SJCRH30 (cell line): ENCODE measurements at regions not wholly inside any gene's neighbourhood (a gene's known extent, or its start where the extent isn't known, plus 50 kb on each side); places are given as distances from the start of the nearest gene placed in this dataset.
A peak's percentile ranks its signal among the peaks of the same experiment; 100 is the strongest.

ENCODE experiments used
- DNase-seq, 2 experiments: peaks; one replicate each; pipeline ENCODE4 v3.0.0-alpha.2; 2015 to 2020
- H3K27ac ChIP-seq: fragments of 250-450 bp; sonication (Bioruptor Pico); 2 replicates; pipeline ENCODE4 v1.5.1; 2020; ENCODE audit warnings: mild to moderate bottlenecking, moderate library complexity
- H3K27me3 ChIP-seq: fragments of 250-450 bp; sonication (Bioruptor Pico); 2 replicates; pipeline ENCODE4 v1.5.1; 2020; ENCODE audit warnings: mild to moderate bottlenecking, moderate library complexity
- H3K36me3 ChIP-seq: fragments of 250-450 bp; sonication (Bioruptor Pico); 2 replicates; pipeline ENCODE4 v1.5.1; 2020; ENCODE audit warnings: mild to moderate bottlenecking, moderate library complexity
- H3K4me1 ChIP-seq: fragments of 250-450 bp; sonication (Bioruptor Pico); 2 replicates; pipeline ENCODE4 v1.5.1; 2020; ENCODE audit warnings: mild to moderate bottlenecking, moderate library complexity
- H3K4me3 ChIP-seq: fragments of 250-450 bp; sonication (Bioruptor Pico); 2 replicates; pipeline ENCODE4 v1.5.1; 2020; ENCODE audit warnings: mild to moderate bottlenecking, moderate library complexity
- H3K9me3 ChIP-seq: fragments of 250-450 bp; sonication (Bioruptor Pico); replicated peaks from 2 replicates; pipeline ENCODE4 v1.5.1; 2020; ENCODE audit warnings: mild to moderate bottlenecking, moderate library complexity

- H3K9me3 ChIP-seq = no peaks in the 10 kb centered on the region
- H3K27ac ChIP-seq = no peak overlapping the region
- no peak overlapping the region for H3K4me3 ChIP-seq
- H3K36me3 ChIP-seq = no peaks in the 10 kb centered on the region
- H3K4me1 ChIP-seq = no peaks in the 10 kb centered on the region
- H3K27me3 ChIP-seq = no peaks in the 10 kb centered on the region
- DNase-seq = no peak
Observed at GRCh38 chr4:107130157-107130556, 94.0 kb upstream of the DKK2 start.

GRCh38 chr4:107129611-107130010, 93.5 kb upstream of the DKK2 start:
- no peaks in the 10 kb centered on the region for H3K27me3 ChIP-seq
- DNase-seq = no peak
- H3K4me1 ChIP-seq = no peaks in the 10 kb centered on the region
- H3K27ac ChIP-seq = no peak overlapping the region
- no peak overlapping the region for H3K4me3 ChIP-seq
- H3K9me3 ChIP-seq = no peaks in the 10 kb centered on the region
- no peaks in the 10 kb centered on the region for H3K36me3 ChIP-seq

- Histone ChIP-seq H3K4me3 (no peak overlapping the region), H3K4me1 (no peaks in the 10 kb centered on the region), H3K27me3 (no peaks in the 10 kb centered on the region), H3K27ac (no peak overlapping the region), H3K36me3 (no peaks in the 10 kb centered on the region), H3K9me3 (no peaks in the 10 kb centered on the region)
- DNase-seq = no peak
Observed at GRCh38 chr4:107129076-107129475, 93.0 kb upstream of the DKK2 start.

- DNase-seq = no peak
Observed at GRCh38 chr4:107128116-107128515, 92.0 kb upstream of the DKK2 start.

GRCh38 chr4:107125496-107125895, 89.4 kb upstream of the DKK2 start:
- H3K9me3 ChIP-seq = no peaks in the 10 kb centered on the region

More at GRCh38 chr4:107128116-107128515, 92.0 kb upstream of the DKK2 start:
- Histone ChIP-seq H3K9me3 (no peaks in the 10 kb centered on the region), H3K27ac (no peak overlapping the region), H3K36me3 (no peaks in the 10 kb centered on the region), H3K4me1 (no peaks in the 10 kb centered on the region), H3K4me3 (no peak overlapping the region), H3K27me3 (no peaks in the 10 kb centered on the region)

GRCh38 chr4:107122736-107123135, 86.6 kb upstream of the DKK2 start:
- Histone ChIP-seq H3K9me3 (no peaks in the 10 kb centered on the region), H3K4me3 (no peak overlapping the region), H3K4me1 (no peaks in the 10 kb centered on the region), H3K27ac (no peak overlapping the region), H3K27me3 (no peaks in the 10 kb centered on the region), H3K36me3 (no peaks in the 10 kb centered on the region)
- DNase-seq = no peak

More at GRCh38 chr4:107125496-107125895, 89.4 kb upstream of the DKK2 start:
- Histone ChIP-seq H3K4me3 (no peak overlapping the region), H3K4me1 (no peaks in the 10 kb centered on the region), H3K36me3 (no peaks in the 10 kb centered on the region), H3K27me3 (no peaks in the 10 kb centered on the region), H3K27ac (no peak overlapping the region)
- no peak for DNase-seq

- DNase-seq = peak in 1 of 2 experiments; percentile 7
- Histone ChIP-seq H3K27ac (no peak overlapping the region), H3K36me3 (no peaks in the 10 kb centered on the region), H3K4me3 (no peak overlapping the region), H3K9me3 (no peaks in the 10 kb centered on the region), H3K27me3 (no peaks in the 10 kb centered on the region; the same call in 1 of the 2 replicates), H3K4me1 (no peaks in the 10 kb centered on the region)
Observed at GRCh38 chr4:107120661-107121060, 84.5 kb upstream of the DKK2 start.

- Histone ChIP-seq H3K4me3 (no peak overlapping the region), H3K27me3 (no peaks in the 10 kb centered on the region; the same call in 1 of the 2 replicates), H3K4me1 (no peaks in the 10 kb centered on the region), H3K27ac (no peak overlapping the region), H3K36me3 (no peaks in the 10 kb centered on the region), H3K9me3 (no peaks in the 10 kb centered on the region)
- no peak for DNase-seq
Observed at GRCh38 chr4:107117726-107118125, 81.6 kb upstream of the DKK2 start.

- H3K27ac ChIP-seq = no peak overlapping the region
Observed at GRCh38 chr4:107115185-107115847, 79.2 kb upstream of the DKK2 start.

GRCh38 chr4:107114059-107114458, 77.9 kb upstream of the DKK2 start:
- Histone ChIP-seq H3K9me3 (no peaks in the 10 kb centered on the region), H3K27me3 (no peaks in the 10 kb centered on the region; the same call in 1 of the 2 replicates), H3K36me3 (no peaks in the 10 kb centered on the region), H3K4me3 (no peak overlapping the region), H3K27ac (no peak overlapping the region), H3K4me1 (no peaks in the 10 kb centered on the region)
- DNase-seq = no peak

More at GRCh38 chr4:107115185-107115847, 79.2 kb upstream of the DKK2 start:
- DNase-seq = no peak
- Histone ChIP-seq H3K27me3 (no peaks in the 10 kb centered on the region; the same call in 1 of the 2 replicates), H3K9me3 (no peaks in the 10 kb centered on the region), H3K4me3 (no peak overlapping the region), H3K4me1 (no peaks in the 10 kb centered on the region), H3K36me3 (no peaks in the 10 kb centered on the region)

GRCh38 chr4:107098401-107098800, 62.3 kb upstream of the DKK2 start:
- Histone ChIP-seq H3K27me3 (no peaks in the 10 kb centered on the region), H3K36me3 (no peaks in the 10 kb centered on the region), H3K4me1 (no peaks in the 10 kb centered on the region), H3K4me3 (no peak overlapping the region), H3K27ac (no peak overlapping the region), H3K9me3 (no peaks in the 10 kb centered on the region)
- no peak for DNase-seq

- Histone ChIP-seq H3K27me3 (no peaks in the 10 kb centered on the region), H3K4me1 (no peaks in the 10 kb centered on the region), H3K9me3 (no peaks in the 10 kb centered on the region), H3K4me3 (no peak overlapping the region), H3K27ac (no peak overlapping the region), H3K36me3 (no peaks in the 10 kb centered on the region)
- no peak for DNase-seq
Observed at GRCh38 chr4:107094976-107095375, 58.9 kb upstream of the DKK2 start.

GRCh38 chr4:107094332-107094731, 58.2 kb upstream of the DKK2 start:
- Histone ChIP-seq H3K4me1 (no peaks in the 10 kb centered on the region), H3K4me3 (no peak overlapping the region), H3K9me3 (no peaks in the 10 kb centered on the region), H3K27me3 (no peaks in the 10 kb centered on the region), H3K27ac (no peak overlapping the region), H3K36me3 (no peaks in the 10 kb centered on the region)
- DNase-seq = peak in 1 of 2 experiments; percentile 15
